ENCODE measurements at regions not wholly inside any gene's neighbourhood (a gene's known extent, or its start where the extent isn't known, plus 50 kb on each side); places are given as distances from the start of the nearest gene placed in this dataset.

- Mint-ChIP-seq H3K4me3 (no peak overlapping the region), H3K27ac (no peak overlapping the region), H3K36me3 (ENCODE audit: low read depth) (no peaks in the 10 kb centered on the region), H3K27me3 (no peaks in the 10 kb centered on the region), H3K4me1 (no peaks in the 10 kb centered on the region)
- ATAC-seq (no peak), DNase-seq (no peak)
- H3K9me3 ChIP-seq (ENCODE audit: control insufficient read depth, low read length, poor library complexity, severe bottlenecking): no peaks in the 10 kb centered on the region
Measured at GRCh38 chr3:161748049-161748448, 251.4 kb downstream of the OTOL1 start.

GRCh38 chr3:161754420-161755053, 257.9 kb downstream of the OTOL1 start:
- H3K4me1 Mint-ChIP-seq: no peaks in the 10 kb centered on the region
- no peak for ATAC-seq

GRCh38 chr3:161759444-161759843, 262.8 kb downstream of the OTOL1 start:
- H3K4me3 Mint-ChIP-seq: no peak overlapping the region
- H3K27ac Mint-ChIP-seq: no peak overlapping the region
- DNase-seq: no peak
- H3K4me1 Mint-ChIP-seq: no peaks in the 10 kb centered on the region
- H3K36me3 Mint-ChIP-seq (ENCODE audit: low read depth): no peaks in the 10 kb centered on the region
- no peaks in the 10 kb centered on the region for H3K9me3 ChIP-seq (ENCODE audit: control insufficient read depth, low read length, poor library complexity, severe bottlenecking)
- H3K27me3 Mint-ChIP-seq: no peaks in the 10 kb centered on the region
- ATAC-seq: no peak

More at GRCh38 chr3:161754420-161755053, 257.9 kb downstream of the OTOL1 start:
- H3K27me3 Mint-ChIP-seq: no peaks in the 10 kb centered on the region
- no peaks in the 10 kb centered on the region for H3K36me3 Mint-ChIP-seq (ENCODE audit: low read depth)
- no peaks in the 10 kb centered on the region for H3K9me3 ChIP-seq (ENCODE audit: control insufficient read depth, low read length, poor library complexity, severe bottlenecking)
- DNase-seq: no peak
- no peak overlapping the region for H3K27ac Mint-ChIP-seq
- H3K4me3 Mint-ChIP-seq: no peak overlapping the region

GRCh38 chr3:161766331-161766730, 269.7 kb downstream of the OTOL1 start:
- ATAC-seq (no peak), DNase-seq (no peak)
- Mint-ChIP-seq H3K4me1 (no peaks in the 10 kb centered on the region), H3K27ac (no peak overlapping the region), H3K36me3 (ENCODE audit: low read depth) (no peaks in the 10 kb centered on the region), H3K27me3 (no peaks in the 10 kb centered on the region), H3K4me3 (no peak overlapping the region)
- H3K9me3 ChIP-seq (ENCODE audit: control insufficient read depth, low read length, poor library complexity, severe bottlenecking): no peaks in the 10 kb centered on the region

GRCh38 chr3:161770484-161771386, 274.1 kb downstream of the OTOL1 start:
- Mint-ChIP-seq H3K4me1 (no peaks in the 10 kb centered on the region), H3K36me3 (ENCODE audit: low read depth) (no peaks in the 10 kb centered on the region), H3K27me3 (no peaks in the 10 kb centered on the region), H3K27ac (no peak overlapping the region), H3K4me3 (no peak overlapping the region)
- DNase-seq (no peak), ATAC-seq (no peak)
- no peaks in the 10 kb centered on the region for H3K9me3 ChIP-seq (ENCODE audit: control insufficient read depth, low read length, poor library complexity, severe bottlenecking)

- ATAC-seq (no peak), DNase-seq (no peak)
- Mint-ChIP-seq H3K4me3 (no peak overlapping the region), H3K27ac (no peak overlapping the region), H3K27me3 (no peaks in the 10 kb centered on the region), H3K4me1 (no peaks in the 10 kb centered on the region), H3K36me3 (ENCODE audit: low read depth) (no peaks in the 10 kb centered on the region)
- no peaks in the 10 kb centered on the region for H3K9me3 ChIP-seq (ENCODE audit: control insufficient read depth, low read length, poor library complexity, severe bottlenecking)
Measured at GRCh38 chr3:161781381-161781780, 284.8 kb downstream of the OTOL1 start.

- DNase-seq (no peak), ATAC-seq (no peak)
- Mint-ChIP-seq H3K4me1 (no peaks in the 10 kb centered on the region), H3K4me3 (no peak overlapping the region), H3K36me3 (ENCODE audit: low read depth) (no peaks in the 10 kb centered on the region), H3K27ac (no peak overlapping the region), H3K27me3 (no peaks in the 10 kb centered on the region)
- H3K9me3 ChIP-seq (ENCODE audit: control insufficient read depth, low read length, poor library complexity, severe bottlenecking): peaks cover 4% of the 10 kb centered on the region
Measured at GRCh38 chr3:161793194-161793930, 296.8 kb downstream of the OTOL1 start.

- DNase-seq (no peak), ATAC-seq (no peak)
- Mint-ChIP-seq H3K4me1 (no peaks in the 10 kb centered on the region), H3K27ac (no peak overlapping the region), H3K36me3 (ENCODE audit: low read depth) (no peaks in the 10 kb centered on the region), H3K27me3 (no peaks in the 10 kb centered on the region), H3K4me3 (no peak overlapping the region)
- peaks cover 4% of the 10 kb centered on the region for H3K9me3 ChIP-seq (ENCODE audit: control insufficient read depth, low read length, poor library complexity, severe bottlenecking)
Measured at GRCh38 chr3:161794551-161794950, 297.9 kb downstream of the OTOL1 start.

- no peaks in the 10 kb centered on the region for H3K9me3 ChIP-seq (ENCODE audit: control insufficient read depth, low read length, poor library complexity, severe bottlenecking)
- ATAC-seq (no peak), DNase-seq (no peak)
- Mint-ChIP-seq H3K27me3 (no peaks in the 10 kb centered on the region), H3K4me3 (no peak overlapping the region), H3K27ac (no peak overlapping the region), H3K36me3 (ENCODE audit: low read depth) (no peaks in the 10 kb centered on the region), H3K4me1 (no peaks in the 10 kb centered on the region)
Measured at GRCh38 chr3:161796312-161796711, 299.7 kb downstream of the OTOL1 start.

GRCh38 chr3:161796780-161797179, 300.2 kb downstream of the OTOL1 start:
- H3K27me3 Mint-ChIP-seq: no peaks in the 10 kb centered on the region
- H3K27ac Mint-ChIP-seq: no peak overlapping the region
- H3K36me3 Mint-ChIP-seq (ENCODE audit: low read depth): no peaks in the 10 kb centered on the region
- ATAC-seq (no peak), DNase-seq (no peak)
- H3K4me3 Mint-ChIP-seq: no peak overlapping the region
- no peaks in the 10 kb centered on the region for H3K9me3 ChIP-seq (ENCODE audit: control insufficient read depth, low read length, poor library complexity, severe bottlenecking)
- no peaks in the 10 kb centered on the region for H3K4me1 Mint-ChIP-seq

GRCh38 chr3:161798016-161798415, 301.4 kb downstream of the OTOL1 start:
- Mint-ChIP-seq H3K4me3 (no peak overlapping the region), H3K27ac (no peak overlapping the region), H3K36me3 (ENCODE audit: low read depth) (no peaks in the 10 kb centered on the region), H3K4me1 (no peaks in the 10 kb centered on the region), H3K27me3 (no peaks in the 10 kb centered on the region)
- DNase-seq (no peak), ATAC-seq (no peak)
- no peaks in the 10 kb centered on the region for H3K9me3 ChIP-seq (ENCODE audit: control insufficient read depth, low read length, poor library complexity, severe bottlenecking)

- H3K27me3 Mint-ChIP-seq: no peaks in the 10 kb centered on the region
- DNase-seq: no peak
- ATAC-seq: no peak
- H3K4me1 Mint-ChIP-seq: no peaks in the 10 kb centered on the region
- no peaks in the 10 kb centered on the region for H3K9me3 ChIP-seq (ENCODE audit: control insufficient read depth, low read length, poor library complexity, severe bottlenecking)
- H3K36me3 Mint-ChIP-seq (ENCODE audit: low read depth): no peaks in the 10 kb centered on the region
- H3K27ac Mint-ChIP-seq: no peak overlapping the region
- no peak overlapping the region for H3K4me3 Mint-ChIP-seq
Measured at GRCh38 chr3:161800985-161801559, 304.5 kb downstream of the OTOL1 start.

GRCh38 chr3:161818106-161818505, 321.5 kb downstream of the OTOL1 start:
- no peak overlapping the region for H3K4me3 Mint-ChIP-seq
- H3K27ac Mint-ChIP-seq: no peak overlapping the region
- peaks cover 3% of the 10 kb centered on the region for H3K9me3 ChIP-seq (ENCODE audit: control insufficient read depth, low read length, poor library complexity, severe bottlenecking)
- DNase-seq (no peak), ATAC-seq (no peak)
- no peaks in the 10 kb centered on the region for H3K27me3 Mint-ChIP-seq
- H3K4me1 Mint-ChIP-seq: no peaks in the 10 kb centered on the region
- no peaks in the 10 kb centered on the region for H3K36me3 Mint-ChIP-seq (ENCODE audit: low read depth)
